Smooth muscle cell of the brain vasculature (primary cell): ENCODE measurements at regions not wholly inside any gene's neighbourhood (a gene's known extent, or its start where the extent isn't known, plus 50 kb on each side); places are given as distances from the start of the nearest gene placed in this dataset.

Experiments
- DNase-seq: peaks from one replicate; pipeline ENCODE4 v3.0.0-alpha.2; 2012; ENCODE audit warnings: low read depth, low spot score

DNA sequence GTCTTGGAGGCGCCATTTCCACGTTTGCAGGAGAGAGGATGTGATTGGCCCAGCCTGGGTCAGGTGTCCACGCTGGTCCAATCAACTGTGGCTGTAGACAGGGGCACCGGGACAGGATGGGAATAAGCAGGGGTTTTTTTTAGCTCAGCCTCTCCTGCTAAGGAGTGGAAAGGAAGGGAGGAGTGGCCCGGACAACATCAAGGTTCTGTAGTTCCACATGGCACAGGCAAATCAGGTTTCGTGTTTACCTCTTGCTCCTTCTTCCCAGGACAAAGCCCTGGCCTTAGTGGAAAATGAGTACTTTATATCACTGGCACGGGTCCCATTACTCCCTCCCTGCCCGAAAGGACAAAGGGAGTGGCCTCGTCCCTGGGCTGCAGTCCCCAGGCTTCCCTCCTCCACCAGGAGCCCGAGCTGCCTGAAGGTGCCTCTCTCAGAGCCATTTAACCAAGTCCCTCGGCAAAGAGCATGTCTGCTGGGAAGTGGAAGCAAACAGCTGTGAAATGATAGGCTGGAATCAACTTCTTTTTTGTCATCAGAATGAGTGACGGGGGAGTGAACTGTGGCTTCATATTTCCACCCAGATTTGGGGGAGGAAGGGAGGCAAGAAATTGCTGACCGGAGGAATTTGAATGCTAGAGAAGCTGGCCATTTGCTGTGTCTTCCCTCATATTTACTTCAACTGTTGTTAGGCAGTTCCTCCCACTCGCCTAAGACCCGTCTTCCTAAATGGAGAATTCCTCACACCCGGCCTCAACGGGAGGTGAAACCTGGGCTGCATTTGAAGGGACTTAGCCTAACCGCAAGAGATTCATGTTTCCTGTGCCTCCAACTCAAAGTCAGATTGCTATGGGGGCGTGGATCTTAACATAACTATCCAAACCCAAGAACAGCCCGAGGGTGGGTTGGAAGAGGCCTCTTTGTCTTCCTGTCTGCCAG lies 84.9 kb upstream of the SLC44A3 start:
- DNase-seq, result peak; percentile 93

GRCh38 chr1:94731891-94732290 lies 88.3 kb upstream of the SLC44A3 start:
- no peak for DNase-seq

- no peak for DNase-seq
These were observed 89.7 kb upstream of the SLC44A3 start for GRCh38 chr1:94730450-94730849.

DNA sequence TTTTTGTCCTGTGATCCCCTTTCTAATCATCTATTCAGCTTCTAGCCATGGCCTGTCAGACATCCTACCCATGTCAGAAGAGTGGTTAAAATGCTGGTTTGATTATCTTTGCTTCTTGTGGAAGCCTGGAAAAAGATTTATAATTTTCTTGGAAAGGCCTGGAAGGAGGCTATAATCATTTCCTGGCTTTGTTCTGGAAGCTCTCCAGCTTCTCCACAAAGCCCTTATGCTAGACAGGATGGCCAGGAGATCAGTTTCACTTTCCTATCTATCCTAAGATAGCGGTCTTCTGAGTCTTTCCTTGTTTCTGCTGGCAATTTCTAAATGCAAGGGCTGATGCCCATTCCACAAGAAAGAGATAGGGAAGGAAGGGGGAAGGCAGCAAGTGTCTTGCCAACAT lies 90.9 kb upstream of the SLC44A3 start:
- no peak for DNase-seq

GRCh38 chr1:94727846-94728715 lies 92.1 kb upstream of the SLC44A3 start:
- DNase-seq, result peak; percentile 53

DNA sequence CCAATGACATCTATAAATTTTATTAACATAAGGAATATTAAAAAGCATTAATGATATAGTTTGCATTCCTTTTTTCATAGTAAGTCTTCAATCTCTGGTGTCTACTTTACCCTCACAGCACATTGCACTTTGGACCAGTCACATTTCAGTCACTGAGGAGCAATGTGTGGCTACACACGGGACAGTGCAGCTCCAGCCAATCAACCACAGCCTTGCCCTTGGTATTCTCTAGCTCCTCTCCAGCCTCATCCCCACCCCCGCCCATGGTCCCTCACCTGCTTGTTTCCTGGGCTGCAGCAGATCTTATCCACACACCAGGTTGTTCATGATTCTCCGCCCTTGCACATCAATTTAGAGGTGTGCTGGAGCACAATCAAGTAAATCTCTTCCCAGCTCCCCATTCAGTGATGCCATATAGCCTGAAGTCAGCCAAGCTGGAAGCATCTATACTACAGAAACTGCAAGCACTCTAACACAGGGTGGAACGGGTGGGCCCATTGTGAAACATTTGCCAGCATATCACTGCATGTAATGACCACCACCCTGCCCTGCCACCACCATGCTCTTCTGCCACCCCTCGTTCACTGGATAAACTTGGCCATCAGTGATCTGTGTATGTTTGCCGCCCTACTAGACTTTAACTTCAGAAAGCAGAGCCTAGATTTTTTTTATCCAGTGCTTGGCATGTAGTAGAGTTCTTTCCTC lies 93.0 kb upstream of the SLC44A3 start:
- no peak for DNase-seq

- DNase-seq, result no peak
These were observed 94.6 kb upstream of the SLC44A3 start for GRCh38 chr1:94725566-94725965.

- DNase-seq, result no peak
These were observed 96.3 kb upstream of the SLC44A3 start for GRCh38 chr1:94723894-94724293.

GRCh38 chr1:94723463-94723862 lies 96.7 kb upstream of the SLC44A3 start:
- DNase-seq, result no peak

DNA sequence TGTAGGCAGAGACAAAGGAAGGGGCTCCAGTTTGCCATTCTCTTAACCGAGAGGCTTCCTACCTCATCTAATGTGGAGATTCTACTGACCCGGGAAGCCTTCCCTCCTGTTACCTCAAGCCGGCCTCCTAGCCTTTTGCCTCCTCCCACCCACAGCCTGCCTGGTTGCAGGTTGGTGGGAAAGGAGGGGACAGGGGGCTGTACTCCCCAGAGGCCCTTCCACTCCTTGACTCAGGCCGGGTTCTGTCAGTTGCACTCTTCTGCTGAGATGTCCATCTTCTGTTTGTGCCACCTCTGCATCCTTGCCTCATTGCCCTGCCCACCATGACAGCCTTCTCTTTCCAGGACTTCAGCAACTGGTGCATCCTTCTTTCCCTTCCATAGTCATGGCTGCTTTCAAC lies 98.0 kb upstream of the SLC44A3 start:
- no peak for DNase-seq

GRCh38 chr1:94721240-94721639 lies 98.9 kb upstream of the SLC44A3 start:
- no peak for DNase-seq

DNA sequence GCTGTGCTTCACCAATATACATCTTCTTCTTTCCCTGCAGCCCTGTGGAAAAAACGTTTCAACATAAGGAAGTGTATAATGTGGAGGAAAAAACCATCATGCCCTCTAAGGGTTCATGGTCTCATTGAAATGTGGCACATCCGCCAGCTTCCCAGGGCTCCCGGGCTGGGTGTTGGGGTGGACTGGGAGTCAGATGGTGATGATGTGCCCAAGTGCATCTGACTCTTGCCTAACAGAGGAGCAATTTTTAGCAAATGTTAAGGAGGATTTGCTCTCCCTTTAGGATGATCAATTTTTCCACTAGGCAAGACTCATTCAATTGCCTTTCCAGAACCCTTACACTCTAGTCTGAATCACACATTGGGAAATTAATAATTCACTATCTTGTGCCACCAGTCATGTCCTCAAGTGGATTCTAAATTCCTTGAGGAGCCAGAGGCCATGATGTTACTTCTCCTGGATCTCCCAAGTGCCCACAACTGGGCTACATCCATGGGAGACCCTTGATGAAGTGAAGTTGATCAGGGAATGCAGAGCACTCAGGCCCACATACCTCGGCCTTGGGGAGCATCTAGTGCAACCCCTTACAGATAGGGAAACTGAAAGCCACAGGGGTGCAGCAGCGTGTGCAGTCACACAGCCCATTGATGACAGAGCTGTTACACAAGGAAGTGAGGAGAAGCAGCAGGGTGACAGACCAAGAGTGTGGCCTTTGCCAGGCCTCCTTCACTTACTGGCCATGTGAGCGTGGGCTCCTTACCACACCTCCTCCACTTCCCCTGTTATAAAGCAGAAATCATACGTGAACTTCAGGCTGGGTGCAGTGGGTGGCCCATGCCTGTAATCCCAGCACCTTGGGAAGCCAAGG lies 100.0 kb upstream of the SLC44A3 start:
- no peak for DNase-seq

- DNase-seq, result no peak
These were observed 103.2 kb upstream of the SLC44A3 start for GRCh38 chr1:94716965-94717364.

- DNase-seq, result no peak
These were observed 104.8 kb upstream of the SLC44A3 start for GRCh38 chr1:94715321-94715720.

GRCh38 chr1:94714552-94714951 lies 105.6 kb upstream of the SLC44A3 start:
- no peak for DNase-seq

GRCh38 chr1:94714152-94714551 lies 106.0 kb upstream of the SLC44A3 start:
- DNase-seq, result no peak

DNA sequence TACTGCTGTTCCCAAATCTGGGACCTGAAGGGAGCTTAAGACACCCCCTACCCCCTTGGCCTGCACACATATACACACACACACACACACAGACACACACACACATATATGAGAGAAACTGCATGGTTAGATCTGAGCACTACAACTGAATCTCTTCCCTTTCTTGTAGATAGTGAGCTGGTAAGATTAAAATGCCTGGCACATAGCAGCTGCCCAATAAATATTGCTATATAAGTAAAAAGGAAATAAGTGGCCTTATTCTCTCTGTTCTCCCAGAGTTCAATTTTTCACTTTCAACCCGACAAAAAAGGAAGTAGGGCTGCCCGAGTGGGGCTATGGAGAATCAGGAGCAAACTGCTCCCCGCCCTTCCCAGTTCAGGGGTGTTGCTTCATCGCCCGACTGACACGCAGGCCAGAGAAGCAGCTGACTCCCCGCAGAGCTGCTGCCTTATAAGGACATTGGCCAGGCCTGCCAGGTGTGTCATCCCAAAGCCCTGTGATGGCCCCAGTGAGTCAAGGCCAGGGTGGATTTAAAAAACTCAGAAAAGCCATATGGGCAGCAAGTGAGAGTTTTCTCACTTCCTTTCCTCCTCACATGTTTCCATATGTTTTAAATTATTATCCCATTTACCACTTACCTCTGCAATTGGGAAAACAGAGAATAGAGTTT lies 106.5 kb upstream of the SLC44A3 start:
- no peak for DNase-seq

DNA sequence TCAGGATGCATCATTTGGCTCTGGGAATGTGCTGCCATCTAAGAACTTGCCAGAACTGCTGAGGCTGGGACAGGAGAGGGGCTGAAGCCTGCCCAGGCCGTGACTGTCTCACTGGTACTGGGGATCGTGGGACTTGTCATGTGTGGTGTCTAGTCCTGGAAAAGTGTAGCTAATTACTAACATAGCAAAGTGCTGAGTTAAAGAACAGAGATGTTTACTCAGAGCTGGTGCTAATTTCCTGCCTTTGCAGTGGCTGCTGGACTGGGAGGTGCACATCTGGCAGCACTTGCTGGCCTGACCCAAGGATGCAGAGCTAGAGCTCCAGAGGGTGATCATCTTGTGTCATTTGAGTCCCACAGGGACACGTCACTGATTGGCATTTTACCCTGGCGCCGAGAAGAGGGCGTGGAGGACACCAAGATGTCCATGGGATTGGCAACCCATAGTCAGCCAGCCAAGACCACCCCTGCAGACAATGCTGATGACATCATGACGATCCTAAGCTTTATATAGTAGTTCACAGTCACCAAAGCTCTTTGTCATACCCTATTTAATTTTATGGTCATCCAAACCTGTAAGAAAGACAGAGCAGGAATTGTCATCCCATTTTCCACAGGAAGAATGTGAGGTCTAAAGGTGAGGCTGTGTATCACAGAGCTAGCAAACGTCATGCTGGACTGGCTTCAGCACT lies 110.1 kb upstream of the SLC44A3 start:
- DNase-seq, result no peak

GRCh38 chr1:94708811-94709210 lies 111.3 kb upstream of the SLC44A3 start:
- no peak for DNase-seq

DNA sequence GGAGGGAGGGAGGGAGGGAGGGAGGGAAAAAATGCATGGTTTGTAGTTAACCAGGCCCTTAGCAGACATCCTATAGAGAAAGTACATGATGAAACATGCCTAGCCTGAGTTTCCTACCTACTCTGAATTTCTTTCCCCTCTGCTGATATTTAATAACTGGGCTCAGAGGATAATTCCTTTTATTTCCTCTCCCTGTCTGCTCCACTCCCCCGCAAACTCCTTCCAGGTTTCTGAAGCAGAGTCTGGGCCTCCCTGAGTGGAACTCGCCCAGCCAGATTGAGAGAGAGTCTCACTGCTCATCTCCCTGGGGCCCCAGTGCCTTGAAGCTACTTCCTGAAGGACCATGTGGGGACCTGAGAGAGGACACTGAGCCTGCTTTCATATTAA lies 111.9 kb upstream of the SLC44A3 start:
- no peak for DNase-seq
